ENCODE measurements at regions not wholly inside any gene's neighbourhood (a gene's known extent, or its start where the extent isn't known, plus 50 kb on each side); places are given as distances from the start of the nearest gene placed in this dataset.

DNA sequence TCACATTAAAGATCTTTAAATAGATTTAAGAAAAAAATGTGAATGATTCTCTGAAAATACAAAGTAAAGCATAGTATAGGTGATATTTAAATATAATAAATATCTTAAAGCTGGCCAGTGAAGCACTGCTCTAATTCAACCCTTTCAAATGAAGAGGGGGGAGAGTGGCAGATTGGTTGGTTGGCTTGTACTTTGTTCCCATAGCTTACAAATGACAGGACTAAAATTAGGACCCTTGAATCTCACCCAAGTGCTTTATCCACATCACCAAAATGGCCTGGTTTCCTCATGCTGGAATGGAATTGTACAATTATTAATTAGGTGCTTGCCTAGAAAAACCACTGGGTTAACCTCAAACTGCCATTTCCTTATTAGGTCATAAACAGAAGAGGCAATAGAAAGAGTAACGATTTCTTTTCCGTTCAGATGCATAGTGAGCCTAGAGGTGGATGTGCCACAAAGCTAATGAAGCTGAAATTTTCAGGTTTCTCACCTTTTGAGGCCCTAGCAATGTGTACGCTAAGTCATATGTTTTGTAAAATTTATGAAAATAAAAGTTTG lies 354.5 kb upstream of the CDH6 start:
- no peak for TF ChIP-seq YY1 (IDR thresholded peaks at IDR 0.05; ENCODE audit: low read depth)
- no peak for TF ChIP-seq CEBPB (IDR thresholded peaks at IDR 0.05)
- no peak for TF ChIP-seq TEAD4 (IDR thresholded peaks at IDR 0.05)
- TF ChIP-seq, protein P1, sequence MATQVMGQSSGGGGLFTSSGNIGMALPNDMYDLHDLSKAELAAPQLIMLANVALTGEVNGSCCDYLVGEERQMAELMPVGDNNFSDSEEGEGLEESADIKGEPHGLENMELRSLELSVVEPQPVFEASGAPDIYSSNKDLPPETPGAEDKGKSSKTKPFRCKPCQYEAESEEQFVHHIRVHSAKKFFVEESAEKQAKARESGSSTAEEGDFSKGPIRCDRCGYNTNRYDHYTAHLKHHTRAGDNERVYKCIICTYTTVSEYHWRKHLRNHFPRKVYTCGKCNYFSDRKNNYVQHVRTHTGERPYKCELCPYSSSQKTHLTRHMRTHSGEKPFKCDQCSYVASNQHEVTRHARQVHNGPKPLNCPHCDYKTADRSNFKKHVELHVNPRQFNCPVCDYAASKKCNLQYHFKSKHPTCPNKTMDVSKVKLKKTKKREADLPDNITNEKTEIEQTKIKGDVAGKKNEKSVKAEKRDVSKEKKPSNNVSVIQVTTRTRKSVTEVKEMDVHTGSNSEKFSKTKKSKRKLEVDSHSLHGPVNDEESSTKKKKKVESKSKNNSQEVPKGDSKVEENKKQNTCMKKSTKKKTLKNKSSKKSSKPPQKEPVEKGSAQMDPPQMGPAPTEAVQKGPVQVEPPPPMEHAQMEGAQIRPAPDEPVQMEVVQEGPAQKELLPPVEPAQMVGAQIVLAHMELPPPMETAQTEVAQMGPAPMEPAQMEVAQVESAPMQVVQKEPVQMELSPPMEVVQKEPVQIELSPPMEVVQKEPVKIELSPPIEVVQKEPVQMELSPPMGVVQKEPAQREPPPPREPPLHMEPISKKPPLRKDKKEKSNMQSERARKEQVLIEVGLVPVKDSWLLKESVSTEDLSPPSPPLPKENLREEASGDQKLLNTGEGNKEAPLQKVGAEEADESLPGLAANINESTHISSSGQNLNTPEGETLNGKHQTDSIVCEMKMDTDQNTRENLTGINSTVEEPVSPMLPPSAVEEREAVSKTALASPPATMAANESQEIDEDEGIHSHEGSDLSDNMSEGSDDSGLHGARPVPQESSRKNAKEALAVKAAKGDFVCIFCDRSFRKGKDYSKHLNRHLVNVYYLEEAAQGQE (IDR thresholded peaks at IDR 0.05; ENCODE audit: low read depth), result no peak
- TF ChIP-seq EP300 (IDR thresholded peaks at IDR 0.05; ENCODE audit: borderline replicate concordance), result no peak
- TF ChIP-seq TAF1 (IDR thresholded peaks at IDR 0.05; ENCODE audit: low read depth), result no peak
- TF ChIP-seq, protein P2, sequence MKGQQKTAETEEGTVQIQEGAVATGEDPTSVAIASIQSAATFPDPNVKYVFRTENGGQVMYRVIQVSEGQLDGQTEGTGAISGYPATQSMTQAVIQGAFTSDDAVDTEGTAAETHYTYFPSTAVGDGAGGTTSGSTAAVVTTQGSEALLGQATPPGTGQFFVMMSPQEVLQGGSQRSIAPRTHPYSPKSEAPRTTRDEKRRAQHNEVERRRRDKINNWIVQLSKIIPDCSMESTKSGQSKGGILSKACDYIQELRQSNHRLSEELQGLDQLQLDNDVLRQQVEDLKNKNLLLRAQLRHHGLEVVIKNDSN (IDR thresholded peaks at IDR 0.05), result no peak
- no peak for TF ChIP-seq NFIC (IDR thresholded peaks at IDR 0.05)
- TF ChIP-seq, protein P3, sequence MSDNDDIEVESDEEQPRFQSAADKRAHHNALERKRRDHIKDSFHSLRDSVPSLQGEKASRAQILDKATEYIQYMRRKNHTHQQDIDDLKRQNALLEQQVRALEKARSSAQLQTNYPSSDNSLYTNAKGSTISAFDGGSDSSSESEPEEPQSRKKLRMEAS (IDR thresholded peaks at IDR 0.05), result no peak
- TF ChIP-seq RAD21 (IDR thresholded peaks at IDR 0.05; ENCODE audit: low read depth), result no peak
- no peak for TF ChIP-seq TCF12 (IDR thresholded peaks at IDR 0.05; ENCODE audit: low read depth)
- TF ChIP-seq ZBTB7A (IDR thresholded peaks at IDR 0.05; ENCODE audit: low read depth), result no peak

Measured in Ishikawa (cell line).